ENCODE measurements at regions not wholly inside any gene's neighbourhood (a gene's known extent, or its start where the extent isn't known, plus 50 kb on each side); places are given as distances from the start of the nearest gene placed in this dataset.
"Not testable (repeated sequence)": the region's sequence is repeated elsewhere in the genome, so short reads cannot be mapped to it uniquely, and the experiment has no call there.

DNA sequence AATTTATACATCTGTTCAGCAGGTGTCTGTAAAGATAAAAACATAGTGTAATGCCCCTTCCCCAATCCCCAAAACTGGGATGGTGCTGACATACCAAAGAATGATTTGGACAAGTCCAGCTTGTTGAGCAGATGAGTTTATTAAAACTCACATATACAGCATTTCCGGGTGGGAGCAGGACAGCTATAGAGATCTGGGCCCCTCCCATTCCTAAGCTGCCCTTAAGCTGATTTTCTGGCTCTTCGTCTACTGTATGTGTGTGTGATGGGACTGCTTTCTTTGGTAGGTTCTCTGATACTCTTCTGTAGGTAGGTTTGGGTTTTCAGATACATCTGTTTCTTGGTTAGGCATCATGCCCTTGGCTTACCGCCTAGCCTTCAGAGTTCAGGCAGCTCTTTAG is 703.7 kb upstream of the PCDH10 start:
- TF ChIP-seq, protein P1, sequence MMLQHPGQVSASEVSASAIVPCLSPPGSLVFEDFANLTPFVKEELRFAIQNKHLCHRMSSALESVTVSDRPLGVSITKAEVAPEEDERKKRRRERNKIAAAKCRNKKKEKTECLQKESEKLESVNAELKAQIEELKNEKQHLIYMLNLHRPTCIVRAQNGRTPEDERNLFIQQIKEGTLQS (IDR thresholded peaks at IDR 0.05): no peak
- TF ChIP-seq FOSL1 (IDR thresholded peaks at IDR 0.05; ENCODE audit: low read depth): no peak
- TF ChIP-seq RAD21 (IDR thresholded peaks at IDR 0.05; ENCODE audit: low read depth): no peak
- no peak for TF ChIP-seq ZFX (IDR thresholded peaks at IDR 0.05)
- H3K9me3 ChIP-seq (ENCODE audit: control insufficient read depth in 1 of 2, insufficient read depth in 1 of 2, low read depth in 1 of 2, low read length in 2 of 2): no peaks in the 10 kb centered on the region
- ChIA-PET POLR2A (no interaction called here), RAD21 (ENCODE audit: low non-redundant PET in 1 of 2, low total read pairs in 2 of 2, uncharacterized antibody in 2 of 2, unreplicated experiment in 2 of 2) (no interaction called here), CTCF (no interaction called here)
- no peak overlapping the region for H2AFZ ChIP-seq (ENCODE audit: low read depth, low read length, poor library complexity, severe bottlenecking)
- no peaks in the 10 kb centered on the region for H3K4me1 ChIP-seq (ENCODE audit: control insufficient read depth in 1 of 2, insufficient read depth in 2 of 2, low read length in 2 of 2)
- DNase-seq (ENCODE audit: low read depth, low spot score) (no peak), ATAC-seq (no peak)
- no peaks in the 10 kb centered on the region for H3K9me2 ChIP-seq (ENCODE audit: insufficient read depth)
- H3K4me3 ChIP-seq (replicated peaks in 1 of 2; ENCODE audit: low read depth in 1 of 2, low read length in 2 of 2): no peak overlapping the region
- no peaks in the 10 kb centered on the region for H3K36me3 ChIP-seq (ENCODE audit: control insufficient read depth in 1 of 2, insufficient read depth in 2 of 2, low read length in 2 of 2)
- intact Hi-C loops (cut with micrococcal nuclease): no loop called here
- H3K27me3 ChIP-seq (ENCODE audit: insufficient read depth, low read length): no peaks in the 10 kb centered on the region
- no peak overlapping the region for H3K4me2 ChIP-seq (ENCODE audit: low read length)
- H4K20me1 ChIP-seq (ENCODE audit: insufficient read depth): no peaks in the 10 kb centered on the region
- no peak overlapping the region for H3K9ac ChIP-seq (ENCODE audit: low read length)
- BruUV-seq (replicated peaks): no TSS peak
- no peaks in the 10 kb centered on the region for H3K79me2 ChIP-seq (ENCODE audit: insufficient read depth, low read length)
- H3K27ac ChIP-seq (ENCODE audit: low read depth, low read length): no peak overlapping the region

- H3K9ac ChIP-seq (ENCODE audit: low read length); H3K9me2 ChIP-seq (ENCODE audit: insufficient read depth); ATAC-seq; intact Hi-C loops (cut with micrococcal nuclease); H3K36me3 ChIP-seq (ENCODE audit: control insufficient read depth in 1 of 2, insufficient read depth in 2 of 2, low read length in 2 of 2); H3K4me2 ChIP-seq (ENCODE audit: low read length); H3K27me3 ChIP-seq (ENCODE audit: insufficient read depth, low read length); H3K4me1 ChIP-seq (ENCODE audit: control insufficient read depth in 1 of 2, insufficient read depth in 2 of 2, low read length in 2 of 2); H3K79me2 ChIP-seq (ENCODE audit: insufficient read depth, low read length); H3K9me3 ChIP-seq (ENCODE audit: control insufficient read depth in 1 of 2, insufficient read depth in 1 of 2, low read depth in 1 of 2, low read length in 2 of 2); H4K20me1 ChIP-seq (ENCODE audit: insufficient read depth); H3K27ac ChIP-seq (ENCODE audit: low read depth, low read length); CTCF ChIA-PET; RAD21 ChIA-PET (ENCODE audit: low non-redundant PET in 1 of 2, low total read pairs in 2 of 2, uncharacterized antibody in 2 of 2, unreplicated experiment in 2 of 2); POLR2A ChIA-PET; BruUV-seq (replicated peaks); H3K4me3 ChIP-seq (replicated peaks in 1 of 2; ENCODE audit: low read depth in 1 of 2, low read length in 2 of 2); DNase-seq (ENCODE audit: low read depth, low spot score); H2AFZ ChIP-seq (ENCODE audit: low read depth, low read length, poor library complexity, severe bottlenecking): not testable (repeated sequence)
Observed at GRCh38 chr4:132457987-132458386, 691.1 kb upstream of the PCDH10 start.

GRCh38 chr4:132479543-132479942 is 669.6 kb upstream of the PCDH10 start:
- H3K36me3 ChIP-seq (ENCODE audit: control insufficient read depth in 1 of 2, insufficient read depth in 2 of 2, low read length in 2 of 2): no peaks in the 10 kb centered on the region
- no peaks in the 10 kb centered on the region for H3K9me2 ChIP-seq (ENCODE audit: insufficient read depth)
- ChIA-PET POLR2A (no interaction called here), CTCF (no interaction called here), RAD21 (ENCODE audit: low non-redundant PET in 1 of 2, low total read pairs in 2 of 2, uncharacterized antibody in 2 of 2, unreplicated experiment in 2 of 2) (no interaction called here)
- intact Hi-C loops (cut with micrococcal nuclease): no loop called here
- no peak for ATAC-seq
- BruUV-seq (replicated peaks): no TSS peak
- no peak for DNase-seq (ENCODE audit: low read depth, low spot score)
- H2AFZ ChIP-seq (ENCODE audit: low read depth, low read length, poor library complexity, severe bottlenecking): no peak overlapping the region
- H4K20me1 ChIP-seq (ENCODE audit: insufficient read depth): no peaks in the 10 kb centered on the region
- no peak overlapping the region for H3K4me2 ChIP-seq (ENCODE audit: low read length)
- H3K79me2 ChIP-seq (ENCODE audit: insufficient read depth, low read length): no peaks in the 10 kb centered on the region
- no peak overlapping the region for H3K4me3 ChIP-seq (replicated peaks in 1 of 2; ENCODE audit: low read depth in 1 of 2, low read length in 2 of 2)
- no peaks in the 10 kb centered on the region for H3K4me1 ChIP-seq (ENCODE audit: control insufficient read depth in 1 of 2, insufficient read depth in 2 of 2, low read length in 2 of 2)
- H3K9me3 ChIP-seq (ENCODE audit: control insufficient read depth in 1 of 2, insufficient read depth in 1 of 2, low read depth in 1 of 2, low read length in 2 of 2): no peaks in the 10 kb centered on the region
- no peak overlapping the region for H3K27ac ChIP-seq (ENCODE audit: low read depth, low read length)
- H3K27me3 ChIP-seq (ENCODE audit: insufficient read depth, low read length): no peaks in the 10 kb centered on the region
- H3K9ac ChIP-seq (ENCODE audit: low read length): no peak overlapping the region
- TF ChIP-seq, protein P2, sequence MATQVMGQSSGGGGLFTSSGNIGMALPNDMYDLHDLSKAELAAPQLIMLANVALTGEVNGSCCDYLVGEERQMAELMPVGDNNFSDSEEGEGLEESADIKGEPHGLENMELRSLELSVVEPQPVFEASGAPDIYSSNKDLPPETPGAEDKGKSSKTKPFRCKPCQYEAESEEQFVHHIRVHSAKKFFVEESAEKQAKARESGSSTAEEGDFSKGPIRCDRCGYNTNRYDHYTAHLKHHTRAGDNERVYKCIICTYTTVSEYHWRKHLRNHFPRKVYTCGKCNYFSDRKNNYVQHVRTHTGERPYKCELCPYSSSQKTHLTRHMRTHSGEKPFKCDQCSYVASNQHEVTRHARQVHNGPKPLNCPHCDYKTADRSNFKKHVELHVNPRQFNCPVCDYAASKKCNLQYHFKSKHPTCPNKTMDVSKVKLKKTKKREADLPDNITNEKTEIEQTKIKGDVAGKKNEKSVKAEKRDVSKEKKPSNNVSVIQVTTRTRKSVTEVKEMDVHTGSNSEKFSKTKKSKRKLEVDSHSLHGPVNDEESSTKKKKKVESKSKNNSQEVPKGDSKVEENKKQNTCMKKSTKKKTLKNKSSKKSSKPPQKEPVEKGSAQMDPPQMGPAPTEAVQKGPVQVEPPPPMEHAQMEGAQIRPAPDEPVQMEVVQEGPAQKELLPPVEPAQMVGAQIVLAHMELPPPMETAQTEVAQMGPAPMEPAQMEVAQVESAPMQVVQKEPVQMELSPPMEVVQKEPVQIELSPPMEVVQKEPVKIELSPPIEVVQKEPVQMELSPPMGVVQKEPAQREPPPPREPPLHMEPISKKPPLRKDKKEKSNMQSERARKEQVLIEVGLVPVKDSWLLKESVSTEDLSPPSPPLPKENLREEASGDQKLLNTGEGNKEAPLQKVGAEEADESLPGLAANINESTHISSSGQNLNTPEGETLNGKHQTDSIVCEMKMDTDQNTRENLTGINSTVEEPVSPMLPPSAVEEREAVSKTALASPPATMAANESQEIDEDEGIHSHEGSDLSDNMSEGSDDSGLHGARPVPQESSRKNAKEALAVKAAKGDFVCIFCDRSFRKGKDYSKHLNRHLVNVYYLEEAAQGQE (IDR thresholded peaks at IDR 0.05; ENCODE audit: low read depth): no peak
- no peak for TF ChIP-seq MAX (IDR thresholded peaks at IDR 0.05)
- TF ChIP-seq SIN3A (IDR thresholded peaks at IDR 0.05; ENCODE audit: low read depth): no peak
- TF ChIP-seq, protein P3, sequence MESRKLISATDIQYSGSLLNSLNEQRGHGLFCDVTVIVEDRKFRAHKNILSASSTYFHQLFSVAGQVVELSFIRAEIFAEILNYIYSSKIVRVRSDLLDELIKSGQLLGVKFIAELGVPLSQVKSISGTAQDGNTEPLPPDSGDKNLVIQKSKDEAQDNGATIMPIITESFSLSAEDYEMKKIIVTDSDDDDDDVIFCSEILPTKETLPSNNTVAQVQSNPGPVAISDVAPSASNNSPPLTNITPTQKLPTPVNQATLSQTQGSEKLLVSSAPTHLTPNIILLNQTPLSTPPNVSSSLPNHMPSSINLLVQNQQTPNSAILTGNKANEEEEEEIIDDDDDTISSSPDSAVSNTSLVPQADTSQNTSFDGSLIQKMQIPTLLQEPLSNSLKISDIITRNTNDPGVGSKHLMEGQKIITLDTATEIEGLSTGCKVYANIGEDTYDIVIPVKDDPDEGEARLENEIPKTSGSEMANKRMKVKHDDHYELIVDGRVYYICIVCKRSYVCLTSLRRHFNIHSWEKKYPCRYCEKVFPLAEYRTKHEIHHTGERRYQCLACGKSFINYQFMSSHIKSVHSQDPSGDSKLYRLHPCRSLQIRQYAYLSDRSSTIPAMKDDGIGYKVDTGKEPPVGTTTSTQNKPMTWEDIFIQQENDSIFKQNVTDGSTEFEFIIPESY (IDR thresholded peaks at IDR 0.05; ENCODE audit: extremely low read depth, insufficient replicate concordance, low read length): no peak
- no peak for TF ChIP-seq ZFX (IDR thresholded peaks at IDR 0.05)
- TF ChIP-seq FOSL1 (IDR thresholded peaks at IDR 0.05; ENCODE audit: low read depth): no peak
- TF ChIP-seq ELF1 (IDR thresholded peaks at IDR 0.05; ENCODE audit: borderline replicate concordance, low read depth): no peak
